ENCODE measurements at regions not wholly inside any gene's neighbourhood (a gene's known extent, or its start where the extent isn't known, plus 50 kb on each side); places are given as distances from the start of the nearest gene placed in this dataset.

DNA sequence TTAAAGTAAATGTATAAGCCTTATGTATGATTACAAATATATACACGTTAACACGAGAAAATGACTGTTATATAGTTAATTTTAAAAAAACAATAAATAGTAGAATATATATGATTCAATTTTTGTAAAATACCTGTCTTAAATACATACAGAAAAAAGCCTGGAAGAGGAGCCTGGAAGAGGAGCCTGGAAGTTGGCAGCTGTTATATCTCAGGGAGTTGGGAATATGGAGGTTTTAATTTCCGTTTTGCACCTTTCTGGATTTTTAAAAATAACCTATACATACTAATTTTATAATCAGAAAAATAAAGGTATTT lies 111.6 kb downstream of the WT1 start:
- no peak for DNase-seq

DNA sequence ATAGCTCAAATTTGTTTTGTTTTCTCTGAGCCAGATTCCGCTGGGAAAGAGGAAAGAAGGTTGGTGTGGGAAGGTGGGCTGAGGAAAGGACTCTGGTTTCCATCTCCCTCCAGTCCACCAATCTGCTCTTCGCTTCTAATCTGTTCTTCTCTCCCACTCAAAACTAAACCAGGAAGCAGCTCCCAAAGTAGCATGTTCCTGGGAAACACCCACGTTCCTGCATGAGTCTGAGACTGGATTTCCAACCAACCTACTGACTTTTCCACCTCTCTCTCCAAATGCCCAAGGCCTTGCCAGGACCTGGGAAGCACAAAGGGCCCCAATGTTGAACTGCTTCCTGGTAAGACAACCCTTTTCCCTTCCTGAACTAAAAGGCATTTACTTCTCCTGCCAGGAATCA lies 110.2 kb downstream of the WT1 start:
- DNase-seq = no peak

DNA sequence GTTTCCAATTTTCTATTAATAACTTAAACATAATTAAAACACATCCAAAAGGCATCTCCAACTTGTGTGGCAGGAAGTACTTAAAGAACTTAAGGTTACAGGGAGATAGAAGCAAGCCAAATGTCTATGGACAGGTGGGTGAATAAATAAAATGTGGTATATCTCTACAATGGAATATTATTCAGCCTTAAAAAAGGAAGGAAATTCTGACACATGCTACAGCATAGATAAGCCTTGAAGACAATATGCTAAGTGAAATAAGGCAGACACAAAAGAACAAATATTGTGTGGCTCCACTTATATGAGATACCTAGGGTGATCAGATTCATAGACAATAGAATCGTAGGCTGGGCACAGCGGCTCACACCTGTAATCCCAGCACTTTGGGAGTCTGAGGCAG lies 109.6 kb downstream of the WT1 start:
- no peak for DNase-seq

- DNase-seq = no peak
Measured at GRCh38 chr11:32326522-32326921, 108.8 kb downstream of the WT1 start.

DNA sequence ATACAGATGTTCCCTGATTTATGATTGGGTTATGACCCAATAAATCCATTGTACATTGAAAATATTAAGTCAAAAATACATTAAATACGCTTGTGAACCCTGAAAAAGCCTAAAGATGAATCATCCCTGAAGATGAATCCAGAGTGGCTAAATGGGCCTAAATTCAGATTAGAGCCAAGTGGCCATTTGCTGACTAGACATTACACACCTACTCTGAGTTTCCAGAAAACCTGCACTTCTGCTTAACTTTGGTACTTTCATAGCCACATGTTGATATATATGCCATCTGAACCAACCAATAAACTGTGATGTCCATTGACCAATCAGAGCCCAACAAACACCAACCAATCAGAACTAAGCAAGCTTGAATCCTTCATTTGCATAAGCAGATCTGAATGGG lies 106.9 kb downstream of the WT1 start:
- DNase-seq = no peak

DNA sequence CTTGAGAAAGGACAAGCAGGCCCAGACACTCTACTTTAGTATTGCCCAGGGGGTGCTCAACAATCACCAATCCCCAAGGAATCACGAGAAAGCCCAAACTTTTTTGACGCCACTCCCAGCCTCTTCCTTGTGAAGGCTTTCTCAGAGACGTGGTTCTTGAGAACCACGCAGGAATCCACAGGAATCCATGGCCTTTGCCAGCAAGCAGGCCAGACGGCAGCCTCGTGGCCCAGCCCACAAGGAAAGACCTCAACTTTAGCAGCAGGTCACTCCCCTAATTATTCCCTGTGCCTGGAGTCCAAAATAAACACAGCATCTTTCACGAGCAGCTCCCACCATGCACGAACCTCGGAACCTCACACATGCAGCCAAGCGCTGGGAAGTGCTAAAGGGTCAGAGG lies 104.2 kb downstream of the WT1 start:
- DNase-seq = no peak

GRCh38 chr11:32331792-32332191 lies 103.5 kb downstream of the WT1 start:
- no peak for DNase-seq

GRCh38 chr11:32332990-32333319 lies 102.4 kb downstream of the WT1 start:
- DNase-seq = no peak

- no peak for DNase-seq
Measured at GRCh38 chr11:32333320-32333991, 101.9 kb downstream of the WT1 start.

GRCh38 chr11:32334822-32335221 lies 100.5 kb downstream of the WT1 start:
- no peak for DNase-seq
